Fibroblast of lung (primary cell): ENCODE measurements at regions not wholly inside any gene's neighbourhood (a gene's known extent, or its start where the extent isn't known, plus 50 kb on each side); places are given as distances from the start of the nearest gene placed in this dataset.

Experiments used
- DNase-seq, 2 donors: peaks; one replicate each; pipeline versions ENCODE4 v3.0.0 to v3.0.0-alpha.2; 2010; ENCODE audit warnings: low read depth in 2 of 2
- H2AFZ ChIP-seq: 2 replicates; pipeline ENCODE4 v1.5.1; 2012; ENCODE audit warnings: low read length, control low read depth, inconsistent platforms
- H3K27ac ChIP-seq: 2 replicates; pipeline ENCODE4 v1.5.1; 2011; ENCODE audit warnings: low read length, control low read depth; ENCODE audit not compliant: insufficient read depth
- H3K27me3 ChIP-seq: 2 replicates; pipeline ENCODE4 v1.5.1; 2011; ENCODE audit warnings: mild to moderate bottlenecking, low read length; ENCODE audit not compliant: control insufficient read depth, insufficient read depth
- H3K36me3 ChIP-seq: 2 replicates; pipeline ENCODE4 v1.5.1; 2011; ENCODE audit warnings: low read length; ENCODE audit not compliant: control insufficient read depth, insufficient read depth
- H3K4me1 ChIP-seq: 2 replicates; pipeline ENCODE4 v1.5.1; 2011; ENCODE audit warnings: low read length; ENCODE audit not compliant: control insufficient read depth, insufficient read depth; ENCODE audit errors: extremely low read depth
- H3K4me2 ChIP-seq: 2 replicates; pipeline ENCODE4 v1.5.1; 2011; ENCODE audit warnings: low read length, control low read depth; ENCODE audit not compliant: insufficient read depth; ENCODE audit errors: extremely low read depth
- H3K4me3 ChIP-seq, 4 experiments: fragments of 200-600 bp in 1 of 4; sonication (generic) in 1 of 4; replicated peaks in 1 of 4; 2 replicates each; pipeline ENCODE4 v1.5.1; 2011 to 2016; ENCODE audit warnings: low read length in 4 of 4, low read depth in 3 of 4, mild to moderate bottlenecking in 3 of 4, control low read depth in 2 of 4, inconsistent platforms in 1 of 4, mixed read lengths in 1 of 4; ENCODE audit not compliant: insufficient read depth in 1 of 4; ENCODE audit errors: control extremely low read depth in 1 of 4
- H3K79me2 ChIP-seq: 2 replicates; pipeline ENCODE4 v1.5.1; 2012; ENCODE audit warnings: mild to moderate bottlenecking, low read length, inconsistent platforms; ENCODE audit not compliant: control insufficient read depth, insufficient read depth
- H3K9ac ChIP-seq: 2 replicates; pipeline ENCODE4 v1.5.1; 2011; ENCODE audit warnings: mild to moderate bottlenecking, low read length, control low read depth; ENCODE audit not compliant: insufficient read depth
- H3K9me3 ChIP-seq: 2 replicates; pipeline ENCODE4 v1.5.1; 2012; ENCODE audit warnings: low read depth, low read length; ENCODE audit not compliant: control insufficient read depth, insufficient read depth
- H4K20me1 ChIP-seq: 2 replicates; pipeline ENCODE4 v1.5.1; 2011; ENCODE audit warnings: low read length; ENCODE audit not compliant: control insufficient read depth, insufficient read depth; ENCODE audit errors: extremely low read depth
- CTCF ChIP-seq, 2 donors: IDR thresholded peaks in 1 of 2; conservative IDR thresholded peaks in 1 of 2; 1 replicate in 1 of 2; 2 replicates in 1 of 2; pipeline ENCODE4 v1.5.1; 2011 to 2012; ENCODE audit warnings: low read length in 2 of 2, control low read depth in 1 of 2, inconsistent platforms in 1 of 2, low read depth in 1 of 2, mild to moderate bottlenecking in 1 of 2
- EZH2 ChIP-seq: IDR thresholded peaks from 2 replicates; pipeline ENCODE4 v1.5.1; 2012; ENCODE audit warnings: low read length, control low read depth, mild to moderate bottlenecking; ENCODE audit errors: missing control alignments

DNA sequence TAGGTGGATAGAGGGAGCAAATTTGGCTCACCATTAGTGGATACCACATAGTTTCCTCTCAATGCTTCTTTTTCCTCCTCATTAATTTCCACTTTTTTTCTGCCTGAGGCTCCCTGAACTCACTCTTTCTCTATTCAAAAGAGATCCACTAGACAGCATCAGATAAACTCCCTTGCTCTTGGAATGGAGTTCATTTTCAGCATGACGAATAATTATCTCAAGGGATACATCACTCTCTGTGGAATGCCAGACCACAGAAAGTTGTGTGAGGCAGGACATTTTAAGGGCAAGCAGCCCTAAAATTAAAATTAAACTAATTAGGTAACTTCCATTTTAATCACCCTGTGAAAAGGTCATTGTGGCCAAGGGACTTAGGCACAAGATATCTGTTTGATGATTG, 1920.1 kb upstream of the CELF4 start:
- no peaks in the 10 kb centered on the region for H3K4me1 ChIP-seq
- H3K36me3 ChIP-seq: no peaks in the 10 kb centered on the region
- no peaks in the 10 kb centered on the region for H3K79me2 ChIP-seq
- H3K4me3 ChIP-seq: no peak overlapping the region
- no peak overlapping the region for H3K9ac ChIP-seq
- H3K4me2 ChIP-seq: no peak overlapping the region
- no peak overlapping the region for H3K27ac ChIP-seq
- H4K20me1 ChIP-seq: no peaks in the 10 kb centered on the region
- TF ChIP-seq EZH2 (no peak), CTCF (conservative IDR thresholded peaks at IDR 0.05 in 1 of 2, IDR thresholded peaks at IDR 0.05 in 1 of 2; ENCODE audit: low read depth in 1 of 2, low read length in 2 of 2) (no peak)
- no peaks in the 10 kb centered on the region for H3K27me3 ChIP-seq
- no peaks in the 10 kb centered on the region for H3K9me3 ChIP-seq
- peak in 1 of 2 donors; percentile 51 for DNase-seq
- no peak overlapping the region for H2AFZ ChIP-seq

GRCh38 chr18:39481281-39481680, 1915.7 kb upstream of the CELF4 start:
- Histone ChIP-seq H3K79me2 (no peaks in the 10 kb centered on the region), H3K4me3 (no peak overlapping the region), H3K27me3 (no peaks in the 10 kb centered on the region), H3K27ac (no peak overlapping the region), H2AFZ (no peak overlapping the region), H3K36me3 (no peaks in the 10 kb centered on the region), H3K4me1 (no peaks in the 10 kb centered on the region), H3K9me3 (no peaks in the 10 kb centered on the region), H3K4me2 (no peak overlapping the region), H3K9ac (no peak overlapping the region), H4K20me1 (no peaks in the 10 kb centered on the region)
- DNase-seq: peak in 1 of 2 donors; percentile 61
- TF ChIP-seq EZH2 (no peak), CTCF (conservative IDR thresholded peaks at IDR 0.05 in 1 of 2, IDR thresholded peaks at IDR 0.05 in 1 of 2; ENCODE audit: low read depth in 1 of 2, low read length in 2 of 2) (no peak)

DNA sequence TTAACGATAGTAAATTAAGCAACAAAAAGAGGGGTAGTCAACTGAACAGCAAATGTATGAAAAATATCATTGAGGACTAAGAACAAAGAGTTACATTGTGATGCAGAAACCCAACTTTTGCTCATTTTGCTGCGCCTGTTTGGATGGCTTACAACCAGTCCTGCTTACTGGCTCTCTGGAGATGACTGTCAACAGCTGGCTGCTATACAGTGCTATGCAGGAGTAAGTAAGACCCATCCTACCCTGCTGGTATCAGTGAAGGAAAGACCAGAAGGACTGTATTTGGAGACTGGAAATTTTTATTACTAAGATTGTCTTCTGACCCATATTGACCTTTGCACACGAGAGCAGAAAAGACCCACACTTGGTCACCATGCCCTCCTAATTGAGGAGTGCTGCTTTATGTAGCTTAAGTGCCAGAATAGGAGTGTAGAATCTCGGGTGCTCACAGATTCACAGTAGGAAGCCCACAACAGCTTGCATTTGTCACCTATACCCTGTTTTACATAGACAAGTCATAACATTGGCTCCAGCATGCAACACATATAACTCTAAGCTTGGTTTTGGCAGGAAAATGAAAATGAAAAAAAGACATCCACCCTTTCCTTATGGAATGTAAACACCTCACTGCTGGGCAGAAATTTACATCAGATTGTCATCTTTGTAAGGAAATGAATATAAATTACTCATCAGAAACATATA, 1915.0 kb upstream of the CELF4 start:
- Histone ChIP-seq H3K9ac (no peak overlapping the region), H3K79me2 (no peaks in the 10 kb centered on the region), H3K27me3 (no peaks in the 10 kb centered on the region), H3K36me3 (no peaks in the 10 kb centered on the region), H3K4me1 (no peaks in the 10 kb centered on the region), H2AFZ (no peak overlapping the region), H3K9me3 (no peaks in the 10 kb centered on the region), H3K4me3 (no peak overlapping the region), H3K4me2 (no peak overlapping the region), H4K20me1 (no peaks in the 10 kb centered on the region), H3K27ac (no peak overlapping the region)
- peak in 1 of 2 donors; percentile 87 for DNase-seq
- TF ChIP-seq EZH2 (no peak), CTCF (conservative IDR thresholded peaks at IDR 0.05 in 1 of 2, IDR thresholded peaks at IDR 0.05 in 1 of 2; ENCODE audit: low read depth in 1 of 2, low read length in 2 of 2) (no peak)
